22Rv1 (cell line): ENCODE measurements at regions not wholly inside any gene's neighbourhood (a gene's known extent, or its start where the extent isn't known, plus 50 kb on each side); places are given as distances from the start of the nearest gene placed in this dataset.

Experiments used
- ZFX ChIP-seq: fragments of 450-650 bp; IDR thresholded peaks from 2 replicates; pipeline ENCODE4 v1.6.1; 2017; ENCODE audit warnings: antibody characterized with exemption, borderline replicate concordance
- TF ChIP-seq, protein P1 (sequence below): fragments of 450-650 bp; IDR thresholded peaks from 2 replicates; pipeline ENCODE4 v1.5.1; 2017; ENCODE audit warnings: mild to moderate bottlenecking

DNA sequence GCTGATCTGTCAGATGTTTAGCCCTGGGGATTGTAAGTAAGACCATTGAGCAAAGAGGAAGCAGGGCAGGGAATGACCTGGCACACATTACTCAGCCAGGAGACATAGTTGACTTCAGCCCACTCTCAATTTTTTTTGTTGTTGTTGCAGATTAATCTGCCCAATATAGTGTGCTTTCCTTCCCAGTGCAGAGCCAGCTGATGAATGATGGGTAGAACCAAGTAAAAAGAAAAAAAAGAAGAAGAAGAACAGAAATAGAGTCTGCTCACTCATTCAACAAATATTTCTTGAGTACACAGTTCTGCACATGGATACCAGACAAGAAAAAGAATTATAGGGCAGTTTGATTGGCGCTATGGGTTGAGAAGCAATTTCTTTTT lies 292.7 kb downstream of the ETS1 start:
- TF ChIP-seq, protein P1, sequence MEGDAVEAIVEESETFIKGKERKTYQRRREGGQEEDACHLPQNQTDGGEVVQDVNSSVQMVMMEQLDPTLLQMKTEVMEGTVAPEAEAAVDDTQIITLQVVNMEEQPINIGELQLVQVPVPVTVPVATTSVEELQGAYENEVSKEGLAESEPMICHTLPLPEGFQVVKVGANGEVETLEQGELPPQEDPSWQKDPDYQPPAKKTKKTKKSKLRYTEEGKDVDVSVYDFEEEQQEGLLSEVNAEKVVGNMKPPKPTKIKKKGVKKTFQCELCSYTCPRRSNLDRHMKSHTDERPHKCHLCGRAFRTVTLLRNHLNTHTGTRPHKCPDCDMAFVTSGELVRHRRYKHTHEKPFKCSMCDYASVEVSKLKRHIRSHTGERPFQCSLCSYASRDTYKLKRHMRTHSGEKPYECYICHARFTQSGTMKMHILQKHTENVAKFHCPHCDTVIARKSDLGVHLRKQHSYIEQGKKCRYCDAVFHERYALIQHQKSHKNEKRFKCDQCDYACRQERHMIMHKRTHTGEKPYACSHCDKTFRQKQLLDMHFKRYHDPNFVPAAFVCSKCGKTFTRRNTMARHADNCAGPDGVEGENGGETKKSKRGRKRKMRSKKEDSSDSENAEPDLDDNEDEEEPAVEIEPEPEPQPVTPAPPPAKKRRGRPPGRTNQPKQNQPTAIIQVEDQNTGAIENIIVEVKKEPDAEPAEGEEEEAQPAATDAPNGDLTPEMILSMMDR = no peak
- no peak for TF ChIP-seq ZFX
